Glutamatergic neuron (in vitro differentiated cells): ENCODE measurements at regions not wholly inside any gene's neighbourhood (a gene's known extent, or its start where the extent isn't known, plus 50 kb on each side); places are given as distances from the start of the nearest gene placed in this dataset.

Source experiments
- DNase-seq: peaks from one replicate; pipeline ENCODE4 v3.0.0; 2022
- H3K27ac Mint-ChIP-seq: one replicate; pipeline ENCODE4 v1.8.0; 2020; ENCODE audit warnings: mild to moderate bottlenecking, mixed read lengths, inconsistent platforms; ENCODE audit not compliant: unreplicated experiment
- H3K27me3 Mint-ChIP-seq: one replicate; pipeline ENCODE4 v1.8.0; 2020; ENCODE audit warnings: mild to moderate bottlenecking, moderate library complexity, mixed read lengths, inconsistent platforms; ENCODE audit not compliant: unreplicated experiment
- H3K36me3 Mint-ChIP-seq: one replicate; pipeline ENCODE4 v1.8.0; 2020; ENCODE audit warnings: mild to moderate bottlenecking, mixed read lengths, inconsistent platforms; ENCODE audit not compliant: unreplicated experiment
- H3K4me1 Mint-ChIP-seq: one replicate; pipeline ENCODE4 v1.8.0; 2020; ENCODE audit warnings: mild to moderate bottlenecking, low read depth, mixed read lengths, inconsistent platforms; ENCODE audit not compliant: unreplicated experiment
- H3K4me3 Mint-ChIP-seq: one replicate; pipeline ENCODE4 v1.8.0; 2020; ENCODE audit warnings: mild to moderate bottlenecking, mixed read lengths, inconsistent platforms; ENCODE audit not compliant: unreplicated experiment
- H3K9me3 Mint-ChIP-seq: one replicate; pipeline ENCODE4 v1.8.0; 2020; ENCODE audit warnings: mild to moderate bottlenecking, moderate library complexity, mixed read lengths, inconsistent platforms; ENCODE audit not compliant: unreplicated experiment
- CTCF ChIP-seq: fragments of 200-600 bp; sonication (generic); IDR thresholded peaks from one replicate; pipeline ENCODE4 v1.5.0; 2021; ENCODE audit not compliant: partially characterized antibody, unreplicated experiment

DNA sequence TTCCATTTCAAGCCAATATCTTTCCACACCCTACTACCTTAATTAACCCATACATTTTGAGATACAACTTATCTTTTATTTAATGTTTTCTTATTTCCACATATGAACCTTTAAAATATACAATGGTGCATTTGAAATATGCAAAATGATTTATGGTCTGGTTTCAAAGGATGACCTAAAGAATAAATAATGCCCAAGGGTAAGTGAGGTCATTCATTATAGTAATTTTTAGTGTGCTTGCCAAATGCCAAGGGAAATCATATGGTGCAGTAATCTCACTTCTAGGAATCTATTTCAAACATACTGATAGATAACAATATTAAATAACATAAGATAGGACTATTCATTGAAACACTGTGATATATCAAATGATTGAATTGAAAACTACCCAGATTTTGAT lies 1055.4 kb downstream of the AGBL1 start:
- H3K27me3 Mint-ChIP-seq, result no peaks in the 10 kb centered on the region
- no peak overlapping the region for H3K4me3 Mint-ChIP-seq
- H3K27ac Mint-ChIP-seq, result no peak overlapping the region
- DNase-seq, result no peak
- H3K36me3 Mint-ChIP-seq, result no peaks in the 10 kb centered on the region
- peaks cover 2% of the 10 kb centered on the region for H3K4me1 Mint-ChIP-seq
- no peak for TF ChIP-seq CTCF
- H3K9me3 Mint-ChIP-seq, result no peaks in the 10 kb centered on the region

DNA sequence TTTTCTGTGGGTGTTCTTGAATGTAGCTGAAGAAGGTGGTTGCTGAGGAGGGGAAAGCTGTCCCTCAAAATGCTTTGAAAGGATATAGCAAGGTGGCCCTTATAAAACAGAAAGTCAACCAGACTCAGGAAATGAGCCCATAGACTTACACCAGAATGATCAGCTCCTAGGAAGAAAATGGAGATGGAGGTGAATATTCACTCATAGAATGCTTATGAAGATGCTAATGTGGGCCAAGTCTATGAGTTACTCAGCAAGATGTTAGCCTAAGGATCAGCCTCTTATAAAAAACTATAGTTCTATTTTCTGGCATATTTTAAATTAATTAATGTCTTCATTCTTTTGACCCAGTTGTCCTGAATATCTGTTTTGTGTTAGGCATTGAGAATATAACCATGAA lies 1054.0 kb downstream of the AGBL1 start:
- H3K27me3 Mint-ChIP-seq, result peaks cover 2% of the 10 kb centered on the region
- H3K9me3 Mint-ChIP-seq, result no peaks in the 10 kb centered on the region
- H3K4me3 Mint-ChIP-seq, result no peak overlapping the region
- H3K36me3 Mint-ChIP-seq, result no peaks in the 10 kb centered on the region
- no peaks in the 10 kb centered on the region for H3K4me1 Mint-ChIP-seq
- TF ChIP-seq CTCF, result no peak
- no peak for DNase-seq
- no peak overlapping the region for H3K27ac Mint-ChIP-seq

- H3K9me3 Mint-ChIP-seq, result no peaks in the 10 kb centered on the region
- TF ChIP-seq CTCF, result no peak
- peaks cover 4% of the 10 kb centered on the region for H3K36me3 Mint-ChIP-seq
- no peak overlapping the region for H3K4me3 Mint-ChIP-seq
- H3K4me1 Mint-ChIP-seq, result no peaks in the 10 kb centered on the region
- peaks cover 2% of the 10 kb centered on the region for H3K27me3 Mint-ChIP-seq
- no peak for DNase-seq
- H3K27ac Mint-ChIP-seq, result no peak overlapping the region
Measured at GRCh38 chr15:87131067-87131466, 1051.4 kb downstream of the AGBL1 start.

DNA sequence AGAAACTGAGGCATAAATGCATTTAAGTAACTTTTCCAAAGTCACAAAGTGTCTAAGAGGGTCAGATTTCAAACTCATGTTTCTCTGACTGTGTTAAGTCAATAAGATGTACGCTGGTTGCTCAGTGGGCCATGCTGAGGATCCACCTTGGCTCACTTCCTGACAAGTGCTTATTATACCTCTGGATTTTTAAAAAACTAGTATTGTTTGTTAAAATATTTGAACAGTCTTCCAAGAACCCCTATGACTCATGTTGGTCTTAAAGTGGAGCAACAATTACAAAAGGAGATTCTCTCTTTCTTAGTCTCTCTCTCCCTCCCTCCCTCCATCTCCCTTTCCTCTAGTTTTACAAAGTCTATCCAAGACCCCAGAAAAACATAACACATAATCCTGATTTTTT lies 1050.2 kb downstream of the AGBL1 start:
- H3K27ac Mint-ChIP-seq, result no peak overlapping the region
- H3K4me1 Mint-ChIP-seq, result peaks cover 3% of the 10 kb centered on the region
- no peak for DNase-seq
- H3K36me3 Mint-ChIP-seq, result peaks cover 4% of the 10 kb centered on the region
- no peak overlapping the region for H3K4me3 Mint-ChIP-seq
- no peaks in the 10 kb centered on the region for H3K9me3 Mint-ChIP-seq
- TF ChIP-seq CTCF, result no peak
- peaks cover 2% of the 10 kb centered on the region for H3K27me3 Mint-ChIP-seq

- no peak overlapping the region for H3K27ac Mint-ChIP-seq
- no peak overlapping the region for H3K4me3 Mint-ChIP-seq
- no peaks in the 10 kb centered on the region for H3K27me3 Mint-ChIP-seq
- no peak for TF ChIP-seq CTCF
- H3K9me3 Mint-ChIP-seq, result no peaks in the 10 kb centered on the region
- DNase-seq, result no peak
- peaks cover 13% of the 10 kb centered on the region for H3K4me1 Mint-ChIP-seq
- H3K36me3 Mint-ChIP-seq, result peaks cover 4% of the 10 kb centered on the region
Measured at GRCh38 chr15:87123676-87124382, 1044.2 kb downstream of the AGBL1 start.
